OCI-LY1 (cell line): ENCODE measurements at regions not wholly inside any gene's neighbourhood (a gene's known extent, or its start where the extent isn't known, plus 50 kb on each side); places are given as distances from the start of the nearest gene placed in this dataset.

Source experiments
- EZH2 ChIP-seq: fragments of 200-600 bp; sonication (generic), shearing (Covaris generic); IDR thresholded peaks from 2 replicates; pipeline ENCODE4 v1.8.0; 2017; ENCODE audit warnings: borderline replicate concordance, mixed run types, mild to moderate bottlenecking, antibody characterized with exemption, low read length, moderate library complexity, mixed read lengths
- TF ChIP-seq, protein P1 (sequence below): fragments of 200-600 bp; sonication (generic), shearing (Covaris generic); IDR thresholded peaks from 2 replicates; pipeline ENCODE4 v1.5.1; 2017; ENCODE audit warnings: mild to moderate bottlenecking, antibody characterized with exemption, low read length, moderate library complexity, mixed read lengths

DNA sequence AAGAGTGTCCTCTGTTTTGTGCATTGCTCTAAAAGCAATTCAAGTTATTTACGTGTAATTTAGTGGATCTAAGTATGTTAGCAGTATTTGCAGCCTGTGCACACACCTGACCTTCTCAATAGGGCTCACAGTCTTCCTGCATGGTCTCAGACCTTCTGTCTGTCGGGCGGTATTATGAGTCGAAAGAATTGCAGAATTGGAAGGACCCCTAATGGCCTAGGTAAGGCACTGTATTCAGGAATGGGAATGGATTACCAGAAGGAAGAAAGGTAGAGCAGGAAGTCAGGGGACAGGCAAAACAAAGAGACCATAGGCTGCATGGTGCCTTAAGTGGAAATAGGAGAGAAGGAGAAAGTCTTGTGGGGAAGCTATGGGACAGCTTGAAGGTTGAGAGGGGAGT lies 341.6 kb downstream of the VRK1 start:
- TF ChIP-seq, protein P1, sequence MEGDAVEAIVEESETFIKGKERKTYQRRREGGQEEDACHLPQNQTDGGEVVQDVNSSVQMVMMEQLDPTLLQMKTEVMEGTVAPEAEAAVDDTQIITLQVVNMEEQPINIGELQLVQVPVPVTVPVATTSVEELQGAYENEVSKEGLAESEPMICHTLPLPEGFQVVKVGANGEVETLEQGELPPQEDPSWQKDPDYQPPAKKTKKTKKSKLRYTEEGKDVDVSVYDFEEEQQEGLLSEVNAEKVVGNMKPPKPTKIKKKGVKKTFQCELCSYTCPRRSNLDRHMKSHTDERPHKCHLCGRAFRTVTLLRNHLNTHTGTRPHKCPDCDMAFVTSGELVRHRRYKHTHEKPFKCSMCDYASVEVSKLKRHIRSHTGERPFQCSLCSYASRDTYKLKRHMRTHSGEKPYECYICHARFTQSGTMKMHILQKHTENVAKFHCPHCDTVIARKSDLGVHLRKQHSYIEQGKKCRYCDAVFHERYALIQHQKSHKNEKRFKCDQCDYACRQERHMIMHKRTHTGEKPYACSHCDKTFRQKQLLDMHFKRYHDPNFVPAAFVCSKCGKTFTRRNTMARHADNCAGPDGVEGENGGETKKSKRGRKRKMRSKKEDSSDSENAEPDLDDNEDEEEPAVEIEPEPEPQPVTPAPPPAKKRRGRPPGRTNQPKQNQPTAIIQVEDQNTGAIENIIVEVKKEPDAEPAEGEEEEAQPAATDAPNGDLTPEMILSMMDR, result no peak
- no peak for TF ChIP-seq EZH2
